ENCODE measurements at regions not wholly inside any gene's neighbourhood (a gene's known extent, or its start where the extent isn't known, plus 50 kb on each side); places are given as distances from the start of the nearest gene placed in this dataset.

DNA sequence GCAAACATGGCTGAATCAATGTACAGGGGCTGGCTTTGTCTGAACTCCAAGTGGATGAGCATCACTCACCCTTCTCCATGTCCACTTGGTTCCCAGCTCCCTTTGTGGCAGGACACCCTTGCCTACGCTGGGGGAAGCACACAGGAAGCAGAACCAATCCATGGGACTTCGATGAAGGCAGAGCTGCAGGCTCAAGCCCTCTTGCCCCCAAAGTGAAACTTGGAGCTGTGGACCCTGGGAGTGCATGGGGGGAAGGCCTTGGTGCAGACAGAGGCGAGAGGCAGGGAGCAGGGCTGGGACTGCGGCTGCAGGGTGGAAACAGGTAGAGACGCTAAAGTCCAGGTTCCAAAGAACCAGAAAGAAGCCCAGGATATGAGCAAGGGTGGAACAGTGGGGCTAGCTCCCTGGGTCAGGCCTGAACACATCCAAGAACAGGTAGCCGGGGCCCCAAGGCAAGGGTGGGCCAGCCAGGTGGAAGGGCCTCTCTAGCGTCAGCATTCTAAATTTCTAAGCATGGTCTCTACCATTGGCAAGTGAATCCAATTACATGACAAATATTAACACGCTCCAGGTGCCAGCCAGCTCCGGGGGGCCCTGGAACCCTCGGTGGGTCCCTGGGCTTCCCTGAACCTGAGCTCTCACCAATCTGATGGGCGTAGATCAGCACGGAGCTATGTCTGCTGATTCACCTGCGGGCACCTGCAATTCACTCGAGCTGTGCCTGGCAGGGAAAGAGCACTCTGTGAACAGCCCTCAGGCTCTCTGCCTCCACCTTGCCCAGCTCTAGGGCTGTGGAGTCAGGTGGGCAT, 532.8 kb downstream of the BRD1 start:
- FAIRE-seq: no peak

DNA sequence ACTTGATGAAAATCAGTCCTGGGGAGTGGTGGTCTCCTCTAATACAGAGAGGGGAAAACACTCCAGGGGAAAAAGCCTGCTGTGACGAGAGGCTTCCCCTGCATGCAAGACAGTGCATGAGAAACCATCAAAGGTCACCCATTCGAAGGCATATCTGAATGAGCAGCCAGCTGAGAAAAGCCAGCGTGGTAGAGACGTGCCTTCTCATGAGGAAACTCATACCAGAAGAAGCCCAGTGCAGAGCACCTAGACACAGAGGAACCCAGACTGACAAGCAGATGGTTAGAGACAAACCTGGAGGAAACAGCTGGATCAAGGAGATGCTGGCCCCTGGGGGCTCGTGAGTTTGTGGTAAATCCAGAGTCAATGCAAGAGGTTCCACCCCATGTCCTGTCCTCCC, 534.8 kb downstream of the BRD1 start:
- no peak for FAIRE-seq

GRCh38 chr22:49291781-49292180, 535.9 kb downstream of the BRD1 start:
- no peak for FAIRE-seq

DNA sequence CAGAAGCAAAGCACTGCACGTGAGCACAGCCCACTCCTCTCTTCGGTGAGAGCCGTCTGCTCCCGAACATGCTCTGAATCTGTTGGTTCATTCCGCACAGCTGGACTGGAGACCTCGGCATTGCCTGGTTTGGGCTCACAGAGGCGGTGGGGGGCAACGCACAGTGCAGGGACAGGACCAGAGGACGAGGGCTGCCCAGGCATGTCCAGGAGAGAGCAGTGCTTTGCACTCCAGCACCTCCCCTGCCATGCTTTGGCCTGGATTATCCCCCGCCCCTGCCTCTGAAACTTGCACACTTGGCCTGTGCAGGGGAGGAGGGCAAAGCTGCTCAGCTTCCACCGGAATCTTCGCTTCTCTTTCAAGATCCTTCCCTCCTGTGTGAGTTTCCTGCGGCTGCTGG, 536.5 kb downstream of the BRD1 start:
- FAIRE-seq: no peak

DNA sequence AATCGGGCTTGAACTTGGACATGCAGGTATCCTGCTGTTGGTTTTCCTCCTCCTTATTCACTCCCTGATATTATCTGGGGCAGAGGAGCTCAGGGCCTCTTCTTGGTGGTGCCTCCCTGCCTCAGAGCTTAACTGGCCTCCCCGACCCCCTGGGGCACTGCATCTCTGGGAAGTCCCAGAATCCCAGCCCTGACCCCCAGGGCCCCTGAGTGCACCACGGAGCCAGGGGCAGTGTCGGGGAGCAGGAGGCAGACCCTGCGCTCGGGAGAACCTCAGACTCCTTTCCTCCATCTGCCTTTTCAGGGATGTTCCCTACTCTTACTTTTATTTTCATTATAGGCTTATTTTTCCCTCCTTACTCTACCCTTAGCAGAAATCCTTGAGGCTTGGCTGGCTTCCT, 537.0 kb downstream of the BRD1 start:
- FAIRE-seq: no peak

- FAIRE-seq: no peak
Measured at GRCh38 chr22:49289822-49290679, 537.6 kb downstream of the BRD1 start.

DNA sequence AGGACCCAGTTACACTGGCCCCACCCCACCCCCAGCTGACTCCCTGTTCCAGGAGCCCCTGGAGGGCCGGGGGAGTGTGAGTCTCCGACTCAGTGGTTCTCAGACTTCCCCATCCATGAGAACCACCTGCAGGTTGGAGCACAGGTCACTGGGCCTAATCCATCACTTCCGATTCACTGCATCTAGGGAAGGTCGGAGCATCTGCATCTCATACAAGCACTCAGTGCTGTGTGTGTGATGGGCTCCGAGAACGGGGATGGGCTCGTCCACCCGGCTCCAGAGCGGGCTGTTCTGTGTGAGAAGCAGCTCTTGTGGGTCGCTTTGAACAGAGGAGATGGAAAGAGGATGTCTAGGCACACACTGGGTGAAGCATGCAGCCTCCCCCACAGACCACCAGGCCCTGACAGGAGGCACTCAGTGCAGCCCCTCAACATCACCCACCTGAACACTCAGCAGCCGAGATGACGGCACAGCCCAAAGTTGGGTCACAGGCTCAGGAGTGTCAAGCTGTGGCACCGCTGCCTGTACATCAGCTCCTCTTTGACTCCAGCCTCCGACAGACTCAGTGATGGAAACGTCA, 541.4 kb downstream of the BRD1 start:
- no peak for FAIRE-seq

- no peak for FAIRE-seq
Measured at GRCh38 chr22:49284931-49285330, 542.7 kb downstream of the BRD1 start.

- no peak for FAIRE-seq
Measured at GRCh38 chr22:49284056-49284784, 543.5 kb downstream of the BRD1 start.

DNA sequence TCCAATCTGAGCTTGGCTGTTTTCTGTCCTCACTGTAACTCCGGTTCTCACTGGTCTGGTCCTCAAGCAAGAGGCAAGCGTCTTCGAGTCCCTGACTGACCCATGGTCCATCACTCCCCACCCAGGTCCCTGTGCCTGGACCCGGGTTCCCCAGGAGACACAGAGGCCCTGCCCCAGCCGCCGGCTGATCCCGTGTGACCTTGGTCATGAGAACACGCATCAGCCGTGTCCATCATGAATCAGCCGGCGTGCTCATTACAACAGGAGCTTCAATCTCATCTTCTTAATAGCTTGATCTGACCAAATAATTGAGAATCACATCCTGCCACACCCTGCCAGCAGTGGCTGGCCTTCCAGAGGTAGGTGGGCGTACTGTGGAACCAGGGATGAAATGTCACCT, 545.1 kb downstream of the BRD1 start:
- no peak for FAIRE-seq

GRCh38 chr22:49281467-49282340, 546.0 kb downstream of the BRD1 start:
- FAIRE-seq: no peak

DNA sequence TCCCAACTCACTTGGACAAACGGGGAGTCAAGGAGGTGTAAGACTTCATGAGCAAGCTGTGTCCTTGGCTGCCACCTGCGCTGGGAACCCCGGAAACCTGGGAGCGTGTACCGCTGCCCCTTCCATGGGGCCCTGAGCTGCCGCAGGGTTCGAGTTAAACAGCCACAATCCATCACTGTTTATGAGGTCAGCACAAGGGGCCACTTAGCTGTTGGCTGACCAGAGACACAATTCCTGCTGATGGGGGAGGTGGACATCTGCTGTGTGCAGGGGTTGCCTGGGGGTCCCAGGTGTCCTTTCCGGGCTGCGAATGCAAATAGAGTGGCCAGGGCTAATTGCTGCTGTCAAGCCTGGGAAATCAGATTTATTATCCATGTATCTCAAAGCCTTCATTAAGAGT, 549.3 kb downstream of the BRD1 start:
- no peak for FAIRE-seq

DNA sequence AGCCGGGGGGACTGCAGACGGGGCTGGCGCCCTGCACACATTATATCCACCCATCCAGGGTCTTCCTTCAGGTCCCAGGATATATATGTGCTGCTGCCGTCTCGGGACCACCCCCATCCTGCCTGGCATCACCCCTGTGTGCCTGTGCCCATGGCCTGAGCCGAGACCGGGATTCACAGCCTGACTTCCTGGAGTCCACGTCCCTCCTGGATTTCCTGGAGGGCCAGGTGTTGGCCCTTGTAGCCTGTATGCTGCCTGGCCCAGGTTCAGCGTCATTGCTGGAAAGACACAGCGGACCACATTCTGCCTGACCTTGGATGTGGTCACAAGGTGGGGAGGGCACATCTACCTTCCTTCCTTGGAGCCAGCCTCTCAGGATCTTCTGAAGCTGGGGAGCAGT, 551.1 kb downstream of the BRD1 start:
- FAIRE-seq: no peak

DNA sequence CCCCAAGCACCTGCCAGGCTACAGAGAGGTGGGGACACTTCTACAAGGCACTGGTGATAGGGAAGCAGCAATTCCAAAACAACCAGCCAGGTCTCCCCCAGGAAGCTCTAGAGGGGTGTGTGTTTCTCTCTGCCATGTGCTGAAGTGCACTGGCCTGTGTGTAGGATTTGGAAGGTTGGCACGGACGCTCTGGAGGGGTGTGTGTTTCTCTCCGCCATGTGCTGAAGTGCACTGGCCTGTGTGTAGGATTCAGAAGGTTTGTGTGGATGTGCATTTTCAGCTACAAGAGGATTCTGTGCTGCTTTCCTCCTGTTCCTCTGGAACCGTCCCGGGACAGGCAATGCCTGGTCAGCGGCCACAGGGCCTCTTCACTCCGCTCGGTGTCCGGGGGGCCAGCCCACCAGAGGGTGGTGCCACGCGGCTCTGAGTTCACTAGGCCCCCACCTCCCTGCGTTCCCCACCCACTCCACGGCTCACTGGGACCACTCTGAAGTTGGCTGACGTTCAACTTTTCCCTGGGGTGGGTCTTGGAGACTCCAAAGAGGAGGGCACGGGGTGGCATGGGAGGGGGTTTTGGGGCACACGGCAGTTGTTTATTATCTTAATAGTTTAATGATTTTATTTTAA, 552.8 kb downstream of the BRD1 start:
- FAIRE-seq: no peak

DNA sequence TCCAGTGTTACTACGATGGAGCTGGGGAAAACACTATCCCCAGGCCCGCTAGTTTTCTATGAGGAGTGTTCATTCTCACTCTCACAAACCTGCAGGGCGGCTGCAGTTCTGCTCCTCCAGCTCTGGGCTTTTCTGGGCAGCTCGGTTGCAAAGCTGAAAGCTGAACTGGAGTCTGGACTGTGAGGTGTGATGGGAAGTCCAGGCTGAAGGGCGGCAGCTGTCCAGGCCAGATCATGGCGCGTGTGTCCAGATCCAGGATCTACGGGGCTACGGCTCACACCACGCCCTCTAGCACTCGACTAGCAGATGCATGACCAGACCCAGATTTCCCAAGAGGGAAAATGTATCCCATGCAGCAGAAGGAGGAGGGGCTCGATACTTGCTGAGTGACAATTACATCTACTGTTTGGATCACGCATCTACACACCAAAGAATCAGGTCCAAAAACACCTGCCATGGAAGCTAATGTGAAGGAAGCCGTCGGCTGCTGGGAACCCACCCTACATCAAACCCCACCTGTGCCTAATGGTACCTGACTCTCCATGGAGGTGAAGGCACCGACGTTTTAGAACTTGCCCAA, 555.0 kb downstream of the BRD1 start:
- no peak for FAIRE-seq

GRCh38 chr22:49271831-49272230, 555.8 kb downstream of the BRD1 start:
- FAIRE-seq: no peak

GRCh38 chr22:49271369-49271727, 556.3 kb downstream of the BRD1 start:
- FAIRE-seq: no peak

DNA sequence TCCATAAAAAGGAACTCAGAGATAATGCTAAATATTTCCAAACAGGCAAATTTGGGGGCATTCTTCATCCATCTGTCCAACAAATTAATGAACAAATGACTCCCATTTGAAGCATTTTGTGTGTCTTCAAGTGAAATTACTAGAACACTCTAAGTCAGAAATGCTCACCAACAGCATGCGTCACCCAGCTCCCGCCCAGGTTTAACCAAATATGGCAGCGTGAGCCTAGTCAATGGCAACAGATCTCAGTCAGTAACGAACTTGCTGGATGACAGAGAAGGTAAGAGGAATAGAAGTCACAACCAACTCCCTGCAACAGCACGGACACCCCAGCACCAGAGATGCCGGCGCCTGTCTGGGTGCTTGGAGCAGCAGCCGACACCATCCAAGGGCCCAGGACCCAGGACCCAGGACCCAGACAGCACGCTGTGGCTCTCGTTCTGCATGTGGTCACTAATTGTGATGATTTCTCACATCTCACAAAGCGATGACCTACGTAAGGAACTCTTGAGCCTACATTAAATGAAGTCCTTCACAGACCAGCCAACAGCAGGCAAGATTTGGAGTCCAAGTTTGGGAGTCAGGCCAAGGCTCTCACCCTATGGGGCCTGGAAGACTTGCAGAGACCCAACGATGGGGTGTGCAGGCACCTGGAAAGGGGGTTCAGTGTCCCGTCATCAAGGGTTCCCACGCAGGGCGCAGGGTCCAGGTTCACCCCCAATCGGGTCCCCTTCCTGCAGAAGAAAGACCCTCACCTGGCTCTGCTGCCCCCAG, 556.9 kb downstream of the BRD1 start:
- no peak for FAIRE-seq

- FAIRE-seq: no peak
Measured at GRCh38 chr22:49269928-49270327, 557.7 kb downstream of the BRD1 start.

GRCh38 chr22:49269371-49269770, 558.3 kb downstream of the BRD1 start:
- FAIRE-seq: no peak
